Activated CD4-positive, alpha-beta T cell treated with anti-CD3 and anti-CD28 coated beads, Interleukin-2, Interleukin-6, amounts not matched to agents 100 ng/mL and 50 ng/mL, durations not matched to agents 16 hours and 8 hours (primary cell): ENCODE measurements at regions not wholly inside any gene's neighbourhood (a gene's known extent, or its start where the extent isn't known, plus 50 kb on each side); places are given as distances from the start of the nearest gene placed in this dataset.
"Not testable (repeated sequence)": the region's sequence is repeated elsewhere in the genome, so short reads cannot be mapped to it uniquely, and the experiment has no call there.

Experiments used
- DNase-seq: peaks from one replicate; pipeline ENCODE4 v3.0.0-alpha.2; 2020

- no peak for DNase-seq
These were observed 131.6 kb upstream of the SAMSN1 start for GRCh38 chr21:14677639-14678179.

DNA sequence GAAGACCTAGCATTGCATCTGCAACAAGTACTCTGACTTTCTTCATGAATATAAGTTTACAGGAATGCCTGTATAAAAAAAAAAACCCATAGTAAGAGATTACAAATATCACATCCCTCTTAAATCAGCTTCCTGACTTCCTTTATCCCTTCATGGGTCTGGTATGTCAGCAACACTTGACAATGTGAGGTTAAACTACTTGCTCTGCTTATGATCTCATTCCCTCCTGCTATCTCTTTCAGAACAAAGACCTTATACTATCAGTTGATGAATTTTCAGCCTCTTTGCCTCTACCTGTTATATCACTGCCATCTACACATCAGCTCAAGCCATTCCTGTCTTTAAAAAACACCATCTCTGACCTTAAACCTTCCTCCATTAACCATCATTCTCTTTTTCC is 130.9 kb upstream of the SAMSN1 start:
- DNase-seq: no peak

DNA sequence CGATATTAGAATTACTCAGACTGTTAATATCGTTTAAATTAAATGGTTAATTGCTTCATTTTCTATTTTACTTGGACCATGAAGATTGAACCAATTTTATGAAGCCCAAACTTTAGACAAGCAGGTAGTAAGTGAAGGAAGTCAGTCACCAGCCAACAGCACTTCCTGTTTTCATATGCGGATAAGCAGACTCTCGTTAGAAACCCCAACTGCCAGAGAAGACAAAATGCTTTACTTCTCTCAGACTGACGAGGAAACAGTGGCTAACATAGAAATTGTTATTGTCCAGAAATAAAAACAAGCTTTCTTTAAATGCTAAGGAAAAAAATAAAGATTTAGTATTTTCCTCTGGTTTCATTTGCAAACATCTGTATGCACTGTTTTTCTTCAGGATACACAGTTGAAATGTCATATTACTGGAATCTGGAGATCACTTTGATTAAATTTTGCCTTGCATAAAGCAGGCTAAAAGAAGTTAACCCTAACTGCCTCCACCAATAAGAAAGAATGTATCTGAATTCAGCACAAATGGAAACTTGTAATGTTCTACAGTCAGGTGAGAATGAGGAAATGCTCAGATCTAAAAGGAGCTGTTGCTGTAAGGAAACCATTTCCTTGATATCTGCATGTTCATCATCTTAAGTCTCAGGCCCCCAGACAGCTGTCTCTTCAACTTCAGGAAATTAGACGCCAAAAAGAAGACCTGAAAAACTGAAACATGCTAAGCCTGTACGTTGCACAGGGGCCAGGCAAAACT is 129.8 kb upstream of the SAMSN1 start:
- DNase-seq: peak; percentile 47

DNA sequence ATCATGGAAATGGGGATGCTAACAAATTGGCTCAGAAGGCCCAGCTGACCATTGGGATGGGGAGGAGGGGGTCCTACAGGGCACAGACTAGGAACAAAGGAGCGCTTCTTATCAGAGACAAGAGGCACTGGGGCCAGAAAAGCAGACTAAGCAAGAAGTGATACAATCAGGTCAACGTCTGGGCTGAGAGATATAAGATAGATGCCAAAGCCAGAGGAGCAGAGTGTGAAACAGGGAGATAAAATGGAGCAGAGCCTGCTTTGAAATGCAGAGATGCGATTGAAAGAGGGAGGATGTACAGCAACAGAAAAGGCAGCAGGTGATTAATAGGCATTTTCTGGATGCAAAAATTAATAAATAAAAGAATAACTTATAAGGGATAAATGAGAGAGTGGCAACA is 127.5 kb upstream of the SAMSN1 start:
- no peak for DNase-seq

DNA sequence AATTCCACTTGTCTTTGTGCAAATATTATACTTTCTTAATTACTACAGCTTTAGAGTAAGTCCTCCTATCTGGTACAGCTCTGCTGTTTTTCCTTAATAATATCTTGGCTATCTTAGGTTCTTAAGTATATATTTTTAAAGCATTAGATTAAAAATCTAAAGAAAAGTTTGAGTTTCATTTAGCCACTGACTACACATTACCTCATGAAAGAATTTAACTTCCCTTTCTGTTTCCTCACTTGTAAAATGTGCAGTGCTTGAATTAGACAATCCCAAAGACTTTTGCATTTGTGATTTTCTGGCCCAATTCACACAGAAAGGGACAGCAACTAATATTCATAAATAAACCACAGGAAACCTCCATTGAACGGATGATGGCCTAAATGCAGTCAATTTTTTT is 126.4 kb upstream of the SAMSN1 start:
- DNase-seq: no peak

- DNase-seq: no peak
These were observed 124.3 kb upstream of the SAMSN1 start for GRCh38 chr21:14670409-14670808.

GRCh38 chr21:14669092-14669491 is 123.0 kb upstream of the SAMSN1 start:
- DNase-seq: not testable (repeated sequence)

DNA sequence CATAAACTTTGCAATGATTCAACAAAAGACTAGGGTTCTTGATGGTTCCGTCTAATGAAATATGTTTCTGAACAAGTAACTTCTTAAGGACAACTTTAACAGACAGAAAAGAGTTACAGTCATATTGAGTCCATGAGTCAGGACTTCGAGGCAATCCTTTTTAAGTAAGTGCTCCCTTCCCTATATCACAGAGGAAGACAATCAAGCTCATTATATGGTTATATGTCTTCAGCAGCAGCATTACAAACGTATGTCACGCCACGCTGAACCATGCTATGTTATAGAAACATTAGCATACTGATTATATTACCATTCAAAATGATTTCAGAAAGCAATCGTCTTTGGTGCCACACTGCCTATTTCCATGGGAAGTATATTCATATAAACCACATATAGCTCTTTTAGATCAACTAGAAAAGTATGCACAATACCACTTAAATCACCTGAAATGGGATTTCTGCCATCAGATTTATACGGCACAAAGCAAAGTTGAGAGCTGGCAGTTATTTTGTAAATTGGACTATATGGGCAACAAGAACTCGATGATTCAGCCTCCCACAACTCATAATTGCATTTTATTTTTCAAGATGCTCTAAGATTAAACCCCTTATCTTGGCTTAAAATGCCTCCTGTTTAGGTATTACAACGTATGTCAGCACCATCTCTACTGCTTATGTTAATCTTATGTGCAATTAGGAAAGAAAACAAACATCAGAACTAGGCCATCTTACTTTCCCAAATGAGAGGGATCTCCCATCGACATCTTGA is 111.3 kb upstream of the SAMSN1 start:
- DNase-seq: no peak

DNA sequence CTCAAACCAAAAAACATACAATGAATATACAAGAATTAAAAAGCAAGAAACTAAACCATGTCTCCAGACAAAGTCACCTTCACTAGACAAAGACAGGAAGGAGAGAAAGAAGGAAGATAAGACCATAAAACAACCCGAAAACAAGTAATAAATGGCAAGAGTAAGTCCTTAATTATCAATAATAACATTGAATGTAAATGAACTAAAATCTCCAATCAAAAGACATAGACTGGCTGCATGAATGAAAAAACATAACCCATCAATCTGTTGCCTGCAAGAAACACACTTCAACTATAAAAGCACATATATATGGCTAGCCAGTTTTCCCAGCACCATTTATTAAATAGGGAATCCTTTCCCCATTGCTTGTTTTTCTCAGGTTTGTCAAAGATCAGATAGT is 100.8 kb upstream of the SAMSN1 start:
- no peak for DNase-seq

DNA sequence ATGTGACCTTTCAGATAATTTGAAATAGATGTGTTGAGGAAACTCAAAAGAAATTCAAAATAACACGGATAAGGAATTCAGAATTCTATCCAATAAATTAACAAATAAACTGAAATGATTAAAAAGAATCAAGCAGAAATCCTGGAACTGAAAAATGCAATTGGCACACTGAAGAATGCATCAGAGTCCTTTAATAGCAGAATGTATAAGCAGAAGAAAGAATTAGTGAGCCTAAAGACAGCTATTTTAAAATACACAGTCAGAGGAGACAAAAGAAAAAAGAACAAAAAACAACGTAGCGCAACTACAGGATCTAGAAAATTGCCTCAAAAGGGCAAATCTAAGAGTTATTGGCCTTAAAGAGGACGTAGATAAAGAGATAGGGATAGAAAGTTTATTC is 99.6 kb upstream of the SAMSN1 start:
- no peak for DNase-seq

- DNase-seq: no peak
These were observed 86.2 kb upstream of the SAMSN1 start for GRCh38 chr21:14632359-14632758.

- peak; percentile 69 for DNase-seq
These were observed 84.5 kb upstream of the SAMSN1 start for GRCh38 chr21:14630556-14631069.

- no peak for DNase-seq
These were observed 83.3 kb upstream of the SAMSN1 start for GRCh38 chr21:14629461-14629860.

DNA sequence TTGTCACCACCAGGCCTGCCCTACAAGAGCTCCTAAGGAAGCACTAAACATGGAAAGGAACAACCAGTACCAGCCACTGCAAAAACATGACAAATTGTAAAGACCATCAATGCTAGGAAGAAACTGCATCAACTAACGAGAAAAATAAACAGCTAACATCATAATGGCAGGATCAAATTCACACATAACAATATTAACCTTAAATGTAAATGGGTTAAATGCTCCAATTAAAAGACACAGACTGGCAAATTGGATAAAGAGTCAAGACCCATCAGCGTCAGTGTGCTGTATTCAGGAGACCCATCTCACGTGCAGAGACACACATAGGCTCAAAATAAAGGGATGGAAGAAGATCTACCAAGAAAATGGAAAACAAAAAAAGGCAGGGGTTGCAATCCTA is 77.0 kb upstream of the SAMSN1 start:
- not testable (repeated sequence) for DNase-seq

DNA sequence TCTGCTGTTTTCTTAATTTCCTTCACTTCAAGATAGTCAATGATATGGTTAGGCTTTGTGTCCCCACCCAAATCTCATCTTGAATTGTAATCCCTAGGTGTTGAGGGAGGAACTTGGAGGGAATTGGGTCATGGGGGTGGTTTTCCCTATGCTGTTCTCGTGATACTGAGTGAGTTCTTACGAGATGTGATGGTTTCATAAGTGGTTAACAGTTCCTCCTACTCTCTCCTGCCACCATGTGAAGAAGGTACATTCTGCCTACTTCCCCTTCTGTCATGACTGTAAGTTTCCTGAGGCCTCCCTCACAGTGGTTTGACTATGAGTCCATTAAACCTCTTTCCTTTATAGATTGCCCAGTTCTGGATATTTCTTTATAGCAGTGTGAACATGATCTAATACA is 74.0 kb upstream of the SAMSN1 start:
- peak; percentile 53 for DNase-seq

- DNase-seq: no peak
These were observed 71.8 kb upstream of the SAMSN1 start for GRCh38 chr21:14617871-14618270.

- no peak for DNase-seq
These were observed 70.9 kb upstream of the SAMSN1 start for GRCh38 chr21:14617040-14617393.

- DNase-seq: no peak
These were observed 70.4 kb upstream of the SAMSN1 start for GRCh38 chr21:14616380-14617039.

DNA sequence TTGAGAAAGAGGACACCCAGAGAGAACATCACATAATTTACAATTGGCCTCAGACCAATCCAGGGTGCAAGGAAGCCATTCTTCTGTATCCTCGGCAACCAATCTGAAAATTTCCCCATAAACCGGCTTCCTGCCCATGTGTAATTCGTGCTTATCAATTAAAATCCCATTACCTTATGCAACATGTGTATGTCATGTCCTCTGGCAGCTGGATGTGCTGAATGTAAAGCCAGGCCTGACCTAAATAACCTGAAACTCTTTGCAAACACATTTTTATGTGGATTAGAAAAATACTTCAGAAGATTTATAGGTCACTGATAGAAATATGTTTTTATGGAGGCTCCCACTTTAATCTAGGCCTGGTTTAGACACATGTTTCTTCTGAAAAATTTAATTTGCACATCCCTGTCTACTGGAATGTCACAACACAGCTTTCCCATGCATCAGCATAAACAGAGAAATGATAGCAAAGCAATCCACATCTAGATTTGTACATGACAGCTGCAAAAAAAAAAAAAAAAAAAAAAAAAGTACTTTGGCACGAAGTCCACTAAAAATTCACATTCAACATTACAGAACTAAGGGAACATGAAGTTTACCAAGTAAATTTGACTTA is 69.4 kb upstream of the SAMSN1 start:
- DNase-seq: no peak

DNA sequence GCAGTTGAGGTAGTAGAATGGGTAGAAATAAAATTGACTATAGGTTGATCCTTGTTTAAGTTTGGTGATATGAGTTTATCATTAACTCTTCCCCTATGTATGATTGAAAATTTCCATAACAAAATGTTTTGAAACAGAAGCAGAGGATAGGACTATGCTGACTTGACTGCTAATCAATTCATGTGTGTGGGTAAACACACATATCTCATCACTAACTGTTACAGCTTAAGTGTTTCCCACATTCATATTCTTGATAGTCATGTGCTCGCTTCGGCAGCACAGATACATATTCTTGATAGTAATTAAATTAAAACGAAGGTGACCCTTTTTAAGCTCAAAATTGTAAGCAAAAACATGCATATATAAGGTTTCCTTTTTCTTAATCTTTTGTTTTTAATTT is 68.2 kb upstream of the SAMSN1 start:
- no peak for DNase-seq

GRCh38 chr21:14613486-14614224 is 67.5 kb upstream of the SAMSN1 start:
- no peak for DNase-seq

GRCh38 chr21:14610119-14610518 is 64.0 kb upstream of the SAMSN1 start:
- DNase-seq: not testable (repeated sequence)
